ENCODE measurements at regions not wholly inside any gene's neighbourhood (a gene's known extent, or its start where the extent isn't known, plus 50 kb on each side); places are given as distances from the start of the nearest gene placed in this dataset.

DNA sequence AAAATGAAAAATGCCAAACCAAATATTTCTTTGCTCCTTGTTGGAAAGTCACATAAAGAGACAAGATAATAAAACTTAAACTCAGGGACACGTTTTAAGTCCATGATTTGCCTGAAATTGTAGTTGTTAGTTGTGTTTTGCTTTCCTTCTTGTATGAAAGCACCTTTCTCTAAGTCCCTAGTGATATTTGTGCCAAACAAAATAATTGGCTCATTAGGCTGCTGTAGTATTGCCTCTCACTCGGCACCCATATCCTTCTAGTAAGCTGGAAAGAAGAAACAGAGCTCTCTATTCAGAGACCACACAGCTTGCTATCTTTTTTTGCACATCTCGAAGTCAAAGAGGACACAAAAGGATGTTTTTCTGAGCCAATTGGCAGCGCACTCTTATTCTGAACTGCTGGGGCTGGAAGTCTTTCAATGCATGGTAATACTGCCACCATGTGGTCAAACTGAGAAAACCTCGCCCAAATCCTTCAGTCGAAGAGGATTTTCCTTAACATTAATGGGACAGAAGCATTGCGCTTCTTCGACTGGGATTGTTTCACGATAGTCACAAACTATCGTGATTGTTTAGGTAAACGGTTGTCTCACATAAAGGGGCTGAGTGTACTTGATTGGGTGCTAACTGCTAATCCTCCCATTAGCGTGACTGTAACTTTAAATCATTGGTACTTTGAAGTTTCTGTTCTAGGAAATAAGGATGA is 571.9 kb upstream of the LCORL start:
- DNase-seq (ENCODE audit: low spot score), result peak; percentile 85

DNA sequence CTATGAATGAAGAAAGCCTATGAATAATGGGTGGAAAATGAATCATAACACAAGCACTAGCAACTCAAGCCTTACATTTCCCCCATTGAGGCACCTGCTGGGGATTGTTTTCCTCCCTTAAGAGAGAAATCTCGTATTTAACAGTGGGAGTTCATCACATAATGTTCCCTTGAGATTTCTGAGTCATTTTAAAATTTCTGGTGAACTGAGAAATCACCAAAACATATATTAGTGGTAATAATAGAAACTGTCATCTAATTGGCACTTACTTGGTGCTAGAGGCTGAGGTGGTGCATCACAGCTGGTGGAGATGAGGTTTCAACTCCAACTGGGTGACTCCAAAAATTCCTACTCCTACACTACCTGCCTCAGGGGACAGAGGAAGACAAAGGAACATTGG is 561.3 kb upstream of the LCORL start:
- DNase-seq (ENCODE audit: low spot score), result no peak

DNA sequence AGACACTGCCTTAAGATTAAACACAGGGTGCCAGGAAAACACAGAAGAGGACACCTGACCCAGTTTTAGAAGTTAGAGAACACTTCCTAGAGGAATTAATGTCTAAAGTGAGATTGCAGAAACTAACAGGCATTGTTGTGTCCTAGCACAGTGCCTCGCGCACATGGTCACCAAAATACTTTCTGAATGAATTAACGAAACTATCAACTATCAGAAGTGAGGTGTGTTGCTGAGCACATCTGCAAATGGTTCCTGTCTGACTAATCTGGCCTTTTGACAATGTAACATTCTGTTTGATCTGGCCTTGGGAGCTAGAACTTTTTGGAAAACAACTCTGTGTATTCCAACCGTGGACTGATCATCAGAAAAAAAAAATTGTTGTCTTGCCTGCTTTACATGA is 556.8 kb upstream of the LCORL start:
- DNase-seq (ENCODE audit: low spot score), result no peak

DNA sequence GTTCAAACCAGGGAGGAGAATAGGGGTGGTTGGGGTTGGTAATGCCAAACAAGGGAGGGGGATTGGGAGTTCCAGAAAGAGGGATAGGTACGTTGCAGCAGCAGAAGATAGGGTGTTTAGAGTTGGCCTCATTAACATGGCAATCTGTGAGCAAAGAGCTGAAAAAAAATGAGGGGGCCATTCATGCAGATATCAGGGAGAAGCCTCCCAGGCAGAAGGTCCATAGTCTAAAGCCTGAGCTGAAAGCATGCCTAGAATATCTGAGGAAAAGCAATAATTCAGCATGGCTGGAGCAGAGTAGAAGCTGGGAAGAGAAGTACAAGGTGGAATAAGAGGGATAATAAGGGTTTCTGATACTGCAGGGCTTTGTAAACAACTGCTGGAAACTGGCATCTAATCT is 550.9 kb upstream of the LCORL start:
- DNase-seq (ENCODE audit: low spot score), result no peak

DNA sequence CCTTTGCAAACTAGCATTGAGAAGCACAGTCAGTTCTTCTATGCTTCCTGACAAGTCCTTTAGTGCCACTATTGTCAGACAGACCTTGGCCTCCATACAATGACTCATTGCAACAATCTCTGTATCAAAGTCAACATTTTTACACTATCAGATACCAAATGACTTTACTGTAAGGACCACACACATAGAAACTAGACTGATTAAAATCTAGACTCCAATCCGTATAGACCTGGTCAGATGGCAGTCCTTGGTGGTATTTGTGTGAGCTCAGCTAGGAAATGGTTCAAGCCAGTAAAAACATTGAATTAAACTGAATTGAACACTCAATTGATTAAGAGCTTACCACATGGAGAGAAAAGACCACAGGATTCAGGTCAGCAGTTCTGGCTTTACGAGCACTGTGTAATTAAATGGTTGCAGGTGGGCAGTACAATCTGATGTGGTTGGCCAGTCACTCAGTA is 549.8 kb upstream of the LCORL start:
- DNase-seq (ENCODE audit: low spot score), result no peak

DNA sequence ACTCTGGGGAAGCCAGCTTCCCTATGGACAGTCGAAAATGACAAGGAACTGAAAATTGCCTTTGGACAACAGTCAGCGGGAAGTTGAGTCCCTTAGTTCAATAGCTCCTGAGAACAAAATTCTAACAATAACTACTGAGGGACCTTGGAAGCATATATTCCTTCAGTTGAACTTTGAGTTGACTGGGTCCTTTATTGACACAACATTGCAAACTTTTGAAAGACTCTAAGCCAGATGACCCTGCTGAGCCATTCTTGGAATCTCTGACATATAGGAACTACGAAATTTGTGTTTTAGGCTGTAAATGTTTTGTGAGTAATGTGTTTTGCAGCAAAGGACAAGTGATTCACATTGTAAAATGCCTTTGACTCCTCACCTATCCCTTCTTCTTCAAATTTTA is 548.8 kb upstream of the LCORL start:
- DNase-seq (ENCODE audit: low spot score), result no peak

DNA sequence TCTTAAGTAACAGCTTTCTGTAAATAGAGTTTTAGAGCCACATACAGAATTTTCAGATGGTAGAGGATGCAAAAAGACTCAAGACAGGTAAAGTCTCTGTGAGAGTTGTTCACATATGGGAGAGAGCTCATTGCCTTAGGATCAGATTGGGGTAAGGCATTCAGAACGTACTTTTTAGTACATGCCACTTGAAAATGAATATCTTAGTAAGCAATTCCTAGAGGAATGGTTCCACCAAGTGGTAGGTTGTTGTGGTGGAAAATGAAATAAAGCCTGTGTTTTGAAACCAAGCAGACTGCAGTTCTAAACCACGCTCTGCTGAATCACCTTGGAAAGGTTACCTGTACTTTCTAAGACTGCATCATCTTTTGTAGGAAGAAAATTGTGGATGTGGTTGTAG is 547.0 kb upstream of the LCORL start:
- DNase-seq (ENCODE audit: low spot score), result peak; percentile 5

DNA sequence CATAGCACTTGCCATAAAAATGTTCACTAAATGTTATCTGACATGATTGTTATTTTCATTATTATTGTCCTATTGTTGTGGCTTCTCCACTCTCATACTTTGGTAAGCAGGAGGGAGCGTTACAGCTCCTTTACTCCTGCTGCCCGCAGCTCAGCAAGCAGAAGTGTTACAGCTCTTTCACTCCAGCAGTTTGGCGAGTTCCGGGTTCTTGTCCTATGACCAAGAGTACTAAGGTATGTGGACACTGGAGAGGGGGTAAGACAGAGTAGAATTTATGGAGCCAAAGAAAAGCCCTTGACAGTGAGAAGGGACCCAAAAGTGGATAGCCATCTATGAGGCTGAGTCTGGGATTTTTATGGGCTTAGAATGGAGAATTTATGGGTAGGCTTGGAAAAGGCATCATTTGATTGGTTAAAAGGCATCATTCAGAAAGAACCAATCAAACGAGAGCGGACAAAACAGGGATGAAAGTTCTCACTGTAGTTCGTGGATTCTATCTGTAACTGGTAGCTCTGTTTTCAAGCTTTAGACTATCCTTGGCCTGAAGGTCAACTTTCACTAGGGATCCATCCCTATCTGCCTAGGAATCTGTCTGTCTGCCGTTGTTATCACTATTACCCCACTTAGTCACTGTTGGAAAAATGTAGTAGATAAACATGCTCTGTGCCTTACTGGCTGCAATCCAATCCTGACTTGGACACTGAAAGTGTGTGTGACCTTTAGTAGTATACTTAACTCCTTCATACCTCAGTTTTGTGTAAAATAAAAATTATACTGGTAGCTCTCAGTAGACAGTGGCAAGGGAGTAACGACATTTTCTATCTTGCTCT is 545.6 kb upstream of the LCORL start:
- no peak for DNase-seq (ENCODE audit: low spot score)

DNA sequence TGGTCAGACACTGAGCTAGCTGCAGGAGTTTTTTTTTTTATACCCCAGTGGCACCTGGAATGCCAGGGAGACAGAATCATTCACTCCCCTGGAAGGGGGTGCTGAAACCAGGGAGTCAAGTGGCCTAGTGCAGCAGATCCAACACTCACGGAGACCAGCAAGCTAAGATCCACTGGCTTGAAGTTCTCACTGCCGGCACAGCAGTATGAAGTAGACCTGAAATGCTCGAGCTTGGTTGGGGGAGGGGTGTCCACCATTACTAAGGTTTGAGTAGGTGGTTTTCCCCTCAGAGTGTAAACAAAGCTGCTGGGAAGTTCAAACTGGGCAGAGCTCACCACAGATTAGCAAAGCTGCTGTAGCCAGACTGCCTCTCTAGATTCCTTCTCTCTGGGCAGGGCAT is 537.9 kb upstream of the LCORL start:
- no peak for DNase-seq (ENCODE audit: low spot score)

DNA sequence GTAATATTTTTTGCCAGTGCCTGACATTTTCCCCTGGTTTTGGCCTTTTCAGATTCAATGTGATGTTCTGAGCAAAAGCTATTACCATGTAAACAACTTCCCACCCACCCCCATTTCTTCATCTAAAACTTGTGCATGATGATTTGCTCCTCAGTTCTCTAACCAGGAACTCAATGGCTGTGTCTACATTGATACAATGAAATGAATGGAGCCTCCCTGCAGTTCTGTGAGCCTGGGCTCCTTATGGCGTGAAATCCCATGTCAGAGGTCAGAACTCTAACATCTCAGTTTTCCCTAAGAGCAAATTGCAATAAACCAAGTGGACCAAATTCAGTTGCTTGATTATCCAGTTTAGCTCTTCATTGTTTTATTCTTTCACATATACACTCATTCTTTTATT is 534.8 kb upstream of the LCORL start:
- DNase-seq (ENCODE audit: low spot score), result no peak

DNA sequence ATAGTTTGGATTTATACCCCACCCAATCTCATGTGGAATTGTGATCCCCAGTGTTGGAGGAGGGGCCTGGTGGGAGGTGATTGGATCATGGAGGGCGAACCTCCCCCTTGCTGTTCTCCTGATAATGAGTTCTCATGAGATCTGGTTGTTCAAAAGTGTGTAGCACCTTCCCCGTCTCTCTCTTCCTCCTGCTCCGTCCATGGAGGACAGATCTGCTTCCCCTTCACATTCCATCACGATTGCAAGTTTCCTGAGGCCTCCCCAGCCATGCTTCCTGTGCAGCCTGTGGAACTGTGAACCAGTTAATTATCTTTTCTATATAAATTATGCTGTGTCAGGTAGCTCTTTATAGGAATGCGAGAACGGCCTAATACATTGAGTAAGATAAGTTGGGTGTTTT is 518.8 kb upstream of the LCORL start:
- no peak for DNase-seq (ENCODE audit: low spot score)

DNA sequence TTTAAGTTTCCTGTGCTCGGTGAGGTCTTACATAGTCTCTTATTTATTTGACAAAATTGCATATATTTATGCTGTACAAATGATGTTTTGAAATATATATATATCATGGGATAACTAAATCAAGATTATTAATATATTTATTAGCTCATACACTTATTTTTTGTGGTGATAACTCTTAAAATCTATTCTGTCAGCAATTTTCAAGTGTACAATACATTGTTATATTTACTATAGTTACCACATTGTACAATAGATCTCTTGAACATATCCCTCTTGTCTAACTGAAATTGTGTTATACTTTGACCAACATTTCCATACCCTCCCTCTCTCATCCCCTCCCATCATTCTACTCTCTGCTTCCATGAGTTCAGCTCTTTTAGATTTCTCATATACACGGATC is 516.6 kb upstream of the LCORL start:
- no peak for DNase-seq (ENCODE audit: low spot score)

DNA sequence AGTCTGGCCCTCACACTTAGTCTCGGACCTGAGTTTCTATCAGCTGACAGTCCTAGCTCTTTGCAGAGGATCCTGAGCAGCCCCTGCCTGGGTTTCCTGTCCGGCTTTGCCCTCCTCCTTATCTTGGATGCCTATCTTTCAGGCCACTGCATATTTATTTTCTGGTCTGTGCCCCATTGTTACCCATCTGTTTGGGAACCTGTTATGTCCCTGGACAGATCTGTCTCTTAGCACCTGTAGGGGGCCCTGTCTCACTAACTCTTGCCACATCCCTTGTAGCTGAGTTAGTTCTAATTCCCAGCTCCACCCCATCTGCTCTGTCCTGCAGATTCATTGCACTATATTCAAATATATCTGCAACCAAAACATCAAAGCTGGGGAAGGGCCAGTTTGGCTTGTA is 514.9 kb upstream of the LCORL start:
- no peak for DNase-seq (ENCODE audit: low spot score)

DNA sequence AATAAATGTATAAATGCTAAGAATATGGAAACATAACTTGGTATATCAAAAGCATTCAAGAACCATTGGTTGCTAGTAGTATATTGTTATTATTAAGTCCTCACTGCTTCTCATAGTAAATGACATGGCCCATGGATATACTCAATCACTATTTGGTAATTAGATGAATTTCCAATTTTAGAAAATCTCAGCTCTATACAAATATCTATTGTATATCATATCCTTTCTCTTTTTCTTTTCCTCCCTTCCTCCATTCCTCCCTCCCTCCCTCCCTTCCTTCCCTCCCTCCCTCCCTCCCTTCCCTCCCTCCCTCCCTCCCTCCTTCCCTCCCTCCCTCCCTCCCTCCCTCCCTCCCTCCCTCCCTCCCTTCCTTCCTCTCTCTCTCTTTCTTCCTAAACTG is 514.4 kb upstream of the LCORL start:
- no peak for DNase-seq (ENCODE audit: low spot score)

DNA sequence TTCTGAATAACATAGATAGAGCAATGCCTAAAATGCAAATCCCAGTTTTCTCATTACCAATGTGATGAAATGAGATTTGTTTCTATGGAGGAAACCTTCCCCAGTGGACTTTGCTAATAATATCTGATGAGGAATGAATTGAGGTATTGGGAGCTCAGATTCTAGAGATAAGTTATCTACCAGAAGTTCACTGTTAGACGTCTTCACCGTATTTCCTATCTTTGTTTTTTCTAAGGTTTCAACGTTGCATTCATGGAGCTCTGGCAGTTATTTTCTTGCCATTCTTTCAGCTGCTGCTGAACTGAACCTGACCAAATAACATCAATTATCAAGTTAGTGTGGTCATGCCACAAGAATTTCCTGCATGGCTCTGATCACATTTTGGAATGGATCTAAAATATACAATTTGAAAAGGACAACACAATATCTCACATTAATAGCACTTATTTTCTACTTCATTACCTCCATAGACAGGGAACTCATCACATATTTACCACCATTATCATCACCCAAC is 511.8 kb upstream of the LCORL start:
- no peak for DNase-seq (ENCODE audit: low spot score)

DNA sequence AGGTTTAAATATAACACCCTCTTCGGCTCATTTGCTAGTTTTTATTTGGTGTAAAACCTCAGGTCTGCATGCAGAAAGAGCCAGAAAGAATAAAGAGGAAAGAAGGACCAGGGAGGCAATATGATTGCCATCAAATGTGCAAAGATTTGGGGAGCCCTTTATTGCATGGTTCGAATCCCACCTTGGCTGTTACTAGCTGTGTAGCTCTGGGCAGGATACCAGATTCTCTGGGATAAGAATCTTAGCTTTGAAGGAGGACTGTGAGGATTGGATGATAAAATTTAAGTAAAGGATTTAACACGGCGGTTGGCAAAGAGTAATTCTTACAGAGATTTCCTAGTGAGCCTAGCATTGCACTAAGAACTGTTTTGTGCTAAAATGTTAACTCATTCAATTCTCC is 510.2 kb upstream of the LCORL start:
- no peak for DNase-seq (ENCODE audit: low spot score)

DNA sequence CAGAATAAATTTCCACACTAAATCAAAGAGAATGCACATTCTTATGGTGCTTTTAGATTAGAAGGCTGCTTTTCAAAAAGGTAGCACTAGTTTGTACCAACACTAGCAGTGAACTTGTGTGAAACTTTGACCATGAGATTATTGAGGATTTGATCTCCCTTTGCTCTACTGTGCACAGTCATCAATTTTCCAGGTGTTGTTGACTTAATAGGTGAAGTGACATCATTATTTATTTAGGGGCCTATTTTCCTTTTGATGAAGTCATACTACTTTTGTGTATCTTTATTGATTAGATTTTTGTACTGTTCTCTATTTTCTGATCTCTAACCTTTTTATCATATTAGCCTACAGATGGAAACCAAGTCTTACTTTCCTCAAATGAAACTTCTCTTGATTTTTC is 507.9 kb upstream of the LCORL start:
- DNase-seq (ENCODE audit: low spot score), result no peak

DNA sequence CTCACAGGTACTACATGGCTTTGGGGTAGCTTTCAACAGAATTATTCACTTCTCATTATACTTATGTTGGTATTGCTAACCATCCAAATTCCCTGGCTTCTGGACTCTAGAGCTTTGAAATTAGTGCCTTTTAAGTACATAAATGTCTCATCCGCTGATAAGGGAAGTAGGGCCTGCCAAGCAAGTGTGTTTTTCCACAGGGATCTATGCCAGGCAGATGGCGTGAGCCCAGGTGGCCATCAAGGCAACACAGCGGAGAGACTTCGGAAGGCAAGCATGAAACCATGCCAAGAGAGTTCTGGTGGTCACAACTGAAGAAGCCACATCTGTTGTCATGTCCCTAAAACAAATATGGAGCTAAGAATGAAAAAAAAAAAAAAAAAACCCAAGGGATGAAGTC is 503.1 kb upstream of the LCORL start:
- no peak for DNase-seq (ENCODE audit: low spot score)

DNA sequence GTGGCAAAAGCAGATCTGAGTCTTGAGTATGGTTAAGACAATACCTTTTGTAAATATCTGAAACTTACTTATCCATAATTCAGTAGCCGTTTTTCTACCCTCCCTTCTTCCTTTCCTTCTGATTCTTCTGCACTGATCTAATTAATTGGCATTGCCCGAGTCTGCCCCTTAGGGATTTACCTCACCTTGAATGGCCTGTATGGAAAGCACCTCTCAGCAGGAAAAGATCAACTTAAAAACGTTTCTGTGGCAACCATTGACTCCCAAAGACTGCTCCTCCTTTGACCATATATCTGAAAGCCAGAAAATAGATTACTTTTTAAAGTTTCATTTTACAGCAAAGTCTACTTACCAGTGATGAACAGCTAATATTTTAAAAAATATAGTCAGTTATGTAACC is 496.5 kb upstream of the LCORL start:
- DNase-seq (ENCODE audit: low spot score), result no peak

DNA sequence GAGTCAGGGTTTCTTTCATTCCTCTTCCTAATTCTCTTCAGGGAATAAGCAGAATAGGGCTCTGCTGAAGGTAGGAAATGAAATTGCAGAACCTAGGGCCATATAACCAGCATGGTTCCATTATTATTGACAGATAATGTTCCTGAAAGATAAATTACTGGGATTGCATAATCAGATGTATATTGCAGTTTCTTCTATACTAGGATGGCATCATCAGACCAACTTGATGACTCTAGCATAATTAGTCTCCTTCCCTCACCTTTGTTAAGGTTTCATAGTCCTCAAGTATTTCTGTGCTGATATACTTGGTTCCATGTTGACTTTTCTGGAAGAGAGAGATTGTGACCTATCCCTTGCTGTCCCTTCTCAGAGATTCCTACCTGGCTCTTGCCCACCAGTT is 492.3 kb upstream of the LCORL start:
- DNase-seq (ENCODE audit: low spot score), result no peak

DNA sequence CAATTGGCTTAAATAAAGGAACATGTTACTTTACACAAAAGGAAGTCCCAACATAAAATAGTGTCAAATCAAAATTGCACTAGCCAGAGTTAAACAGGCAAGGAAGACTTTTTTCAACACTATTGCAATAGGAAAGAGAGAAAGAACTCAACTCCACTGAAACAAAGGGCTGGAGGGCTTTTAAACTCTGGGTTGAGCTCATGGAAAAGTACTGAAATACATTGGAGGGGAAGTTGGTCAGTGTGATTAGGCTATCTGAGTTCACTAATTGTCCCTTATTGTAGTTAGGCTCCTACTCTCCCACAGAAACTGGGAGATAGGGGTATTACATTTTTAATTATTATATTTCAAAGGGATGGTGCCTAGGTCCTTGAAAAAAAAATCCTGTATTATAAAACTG is 491.2 kb upstream of the LCORL start:
- DNase-seq (ENCODE audit: low spot score), result no peak

DNA sequence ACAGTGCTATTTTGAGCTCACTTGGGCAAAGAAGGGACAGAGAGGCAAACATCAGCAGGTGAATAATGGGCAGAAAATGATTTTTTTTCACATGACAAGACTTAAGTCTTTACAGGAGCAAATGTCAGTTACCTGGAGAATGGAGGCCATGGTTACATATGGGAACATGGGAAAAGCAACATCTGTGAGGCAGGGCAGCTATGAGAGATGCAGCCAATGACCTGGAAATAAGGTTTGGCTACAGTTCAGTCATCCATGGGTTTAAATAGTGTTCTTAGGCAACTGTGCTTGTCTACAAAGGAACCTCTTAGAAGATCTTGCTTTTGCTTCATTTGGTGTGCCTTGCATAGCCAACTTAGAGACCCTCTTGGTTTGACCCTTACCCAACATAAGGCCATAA is 490.2 kb upstream of the LCORL start:
- DNase-seq (ENCODE audit: low spot score), result no peak

DNA sequence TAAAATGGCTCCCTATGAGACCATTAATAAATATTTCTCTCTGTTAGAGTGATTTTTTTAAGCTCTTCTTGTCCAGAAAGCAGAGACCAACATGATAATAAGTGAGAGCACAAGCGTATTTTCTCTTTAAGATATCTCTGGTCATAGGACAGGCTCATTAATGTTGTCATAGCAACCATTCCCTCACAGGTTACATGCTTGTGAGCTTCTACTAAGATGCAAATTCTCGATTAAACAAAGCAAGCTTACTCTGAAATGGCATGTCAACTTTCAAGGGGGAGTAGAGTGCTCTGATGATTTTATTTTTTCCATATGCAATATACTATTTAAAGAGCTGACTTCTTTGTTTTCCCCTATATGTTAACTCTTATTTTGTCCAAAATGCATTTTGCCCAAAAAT is 487.2 kb upstream of the LCORL start:
- DNase-seq (ENCODE audit: low spot score), result no peak

All from HT-29 (cell line).